K562 (cell line): ENCODE measurements at regions not wholly inside any gene's neighbourhood (a gene's known extent, or its start where the extent isn't known, plus 50 kb on each side); places are given as distances from the start of the nearest gene placed in this dataset.

Source experiments
- ATAC-seq: fragments of 200-7000 bp; cut with Tn5 transposase; 3 replicates; pipeline ENCODE4 v1.9.1; 2020; ENCODE audit warnings: moderate library complexity
- BruUV-seq: library from RNA; stranded (reverse); fragments of 400-500 nt; replicated peaks from 2 replicates; lab custom pipeline; 2021; lab: Mats Ljungman, UMichigan
- CTCF ChIA-PET: fragments of 300-600 bp; formaldehyde crosslinking; extraction: SDS; loops from one replicate; lab custom pipeline; 2021; ENCODE audit warnings: low intra/inter-chr PET ratio; lab: Yijun Ruan, JAX
- POLR2A ChIA-PET: fragments of 300-600, 350-650 bp; sonication (Branson Sonifier 250); formaldehyde crosslinking; extraction: SDS; loops from one replicate; lab custom pipeline; 2021; ENCODE audit warnings: antibody characterized with exemption, inconsistent platforms; lab: Yijun Ruan, JAX
- DNase-seq, 4 experiments: peaks; one replicate each; pipeline versions ENCODE4 v3.0.0 to v3.0.0-alpha.2; 2011 to 2018; ENCODE audit warnings: low spot score in 3 of 4, mixed read lengths in 3 of 4; ENCODE audit errors: extremely low read depth in 1 of 4
- FAIRE-seq: peaks from 2 replicates; lab custom pipeline; 2011; peaks lifted over from hg19 to GRCh38; lab: Jason Lieb, UNC
- H2AFZ ChIP-seq: 2 replicates; pipeline ENCODE4 v1.6.0; 2011; ENCODE audit warnings: low read depth, low read length, control low read depth, inconsistent platforms
- H3K27ac ChIP-seq: fragments of 200-600 bp; 3 replicates; pipeline ENCODE4 v1.8.0; 2011; ENCODE audit warnings: low read depth, mild to moderate bottlenecking, control low read depth, inconsistent platforms, low read length, moderate library complexity, mixed read lengths; ENCODE audit errors: extremely low read depth
- H3K27me3 ChIP-seq, 2 experiments: fragments of 300-600 bp in 1 of 2; 2 replicates in 1 of 2; 3 replicates in 1 of 2; pipeline versions ENCODE4 v1.6.0 to v1.8.0; 2011; ENCODE audit warnings: inconsistent platforms in 2 of 2, low read length in 2 of 2, mild to moderate bottlenecking in 1 of 2, mixed read lengths in 1 of 2, moderate library complexity in 1 of 2; ENCODE audit not compliant: control insufficient read depth in 2 of 2, insufficient read depth in 2 of 2
- H3K36me3 ChIP-seq: fragments of 300-600 bp; 3 replicates; pipeline ENCODE4 v1.8.0; 2011; ENCODE audit warnings: mild to moderate bottlenecking, low read length, inconsistent platforms; ENCODE audit not compliant: control insufficient read depth, insufficient read depth
- H3K4me1 ChIP-seq, 2 experiments: fragments of 200-600 bp in 1 of 2; replicated peaks in 1 of 2; 2 replicates in 1 of 2; 3 replicates in 1 of 2; pipeline versions ENCODE4 v1.5.1 to v1.8.0; 2011; ENCODE audit warnings: inconsistent platforms in 2 of 2, low read length in 2 of 2, mild to moderate bottlenecking in 1 of 2, mixed read lengths in 1 of 2, moderate library complexity in 1 of 2; ENCODE audit not compliant: control insufficient read depth in 2 of 2, insufficient read depth in 2 of 2
- H3K4me2 ChIP-seq: 2 replicates; pipeline ENCODE4 v1.6.1; 2011; ENCODE audit warnings: low read length, control low read depth, inconsistent platforms, mixed read lengths; ENCODE audit not compliant: insufficient read depth
- H3K4me3 ChIP-seq: fragments of 200-600 bp; sonication (generic), shearing (Covaris generic); 2 replicates; pipeline ENCODE4 v1.5.1; 2016; ENCODE audit warnings: control low read depth, inconsistent platforms
- H3K79me2 ChIP-seq: fragments of 200-600 bp; 3 replicates; pipeline ENCODE4 v1.8.0; 2011; ENCODE audit warnings: low read length, inconsistent platforms; ENCODE audit not compliant: control insufficient read depth, insufficient read depth
- H3K9ac ChIP-seq, 2 experiments: 2 replicates each; pipeline versions ENCODE4 v1.6.0 to v1.6.1; 2011; ENCODE audit warnings: low read depth in 2 of 2, low read length in 2 of 2, control low read depth in 1 of 2, inconsistent platforms in 1 of 2, mild to moderate bottlenecking in 1 of 2, mixed read lengths in 1 of 2; ENCODE audit not compliant: insufficient read depth in 1 of 2
- H3K9me1 ChIP-seq: one replicate; pipeline ENCODE4 v1.6.0; 2011; ENCODE audit warnings: inconsistent platforms, mild to moderate bottlenecking, low read length, moderate library complexity; ENCODE audit not compliant: control insufficient read depth, insufficient read depth
- H3K9me3 ChIP-seq: replicated peaks from 2 replicates; pipeline ENCODE4 v1.5.1; 2011; ENCODE audit warnings: low read depth, low read length, inconsistent platforms; ENCODE audit not compliant: control insufficient read depth, insufficient read depth
- H4K20me1 ChIP-seq: replicated peaks from 2 replicates; pipeline ENCODE4 v1.6.1; 2011; ENCODE audit warnings: low read length, inconsistent platforms, mixed read lengths; ENCODE audit not compliant: control insufficient read depth, insufficient read depth
- AFF1 ChIP-seq, 2 experiments: fragments of 450-650 bp; IDR thresholded peaks; 2 replicates each; pipeline ENCODE4 v1.6.1; 2018; ENCODE audit warnings: mild to moderate bottlenecking in 2 of 2, low read depth in 1 of 2; ENCODE audit not compliant: partially characterized antibody in 2 of 2
- CXXC5 ChIP-seq: fragments of 250-450 bp; sonication (Bioruptor Pico); IDR thresholded peaks from 2 replicates; pipeline ENCODE4 v1.8.0; 2022; ENCODE audit warnings: inconsistent platforms, mild to moderate bottlenecking, moderate library complexity
- ETS2 ChIP-seq: IDR thresholded peaks from 2 replicates; pipeline ENCODE4 v1.6.1; 2016; ENCODE audit warnings: borderline replicate concordance, missing genetic modification characterization, mild to moderate bottlenecking, moderate library complexity, missing compliant biosample characterization; ENCODE audit not compliant: poor library complexity, severe bottlenecking
- HMG20A ChIP-seq: fragments of 450-650 bp; formaldehyde crosslinking; conservative IDR thresholded peaks from 2 replicates; pipeline ENCODE4 v1.4.0; 2020; ENCODE audit warnings: mild to moderate bottlenecking, mixed read lengths
- HNRNPUL1 ChIP-seq: fragments of 200-400 bp; formaldehyde crosslinking; IDR thresholded peaks from 2 replicates; pipeline ENCODE4 v1.6.1; 2017; ENCODE audit warnings: low read length
- MLLT1 ChIP-seq, 2 experiments: fragments of 450-650 bp; IDR thresholded peaks; 2 replicates each; pipeline ENCODE4 v1.6.1; 2016
- NCOR1 ChIP-seq: fragments of 450-650 bp; IDR thresholded peaks from 2 replicates; pipeline ENCODE4 v1.6.1; 2016; ENCODE audit warnings: mild to moderate bottlenecking, moderate library complexity
- POLR2B ChIP-seq: fragments of 450-650 bp; IDR thresholded peaks from 2 replicates; pipeline ENCODE4 v1.6.1; 2018; ENCODE audit warnings: low read depth; ENCODE audit not compliant: partially characterized antibody
- POLR3A ChIP-seq: IDR thresholded peaks from 2 replicates; pipeline ENCODE4 v1.6.1; 2011; ENCODE audit warnings: borderline replicate concordance, mild to moderate bottlenecking, moderate library complexity; ENCODE audit not compliant: insufficient read length, insufficient read depth; ENCODE audit errors: extremely low read depth
- RBBP5 ChIP-seq: fragments of 200-600 bp; sonication (generic); IDR thresholded peaks from 2 replicates; pipeline ENCODE4 v1.6.1; 2012; ENCODE audit warnings: borderline replicate concordance, mild to moderate bottlenecking, low read length, control low read depth, inconsistent platforms; ENCODE audit not compliant: insufficient read depth, poor library complexity, severe bottlenecking
- STAT5B ChIP-seq: fragments of 250-450 bp; sonication (Bioruptor Pico); IDR thresholded peaks from 2 replicates; pipeline ENCODE4 v1.8.0; 2021; ENCODE audit warnings: mild to moderate bottlenecking, inconsistent platforms
- ZNF764 ChIP-seq: fragments of 250-450 bp; sonication (Bioruptor Pico); IDR thresholded peaks from 2 replicates; pipeline ENCODE4 v1.4.0; 2020; ENCODE audit warnings: low read depth, mild to moderate bottlenecking, moderate library complexity
- WGBS: fragments of 100-300 bp; shearing (Covaris generic); methylation state at CpG from one replicate; pipeline ENCODE4 v1.1.6; 2016; ENCODE audit warnings: low coverage, mixed read lengths; ENCODE audit not compliant: insufficient coverage; ENCODE audit errors: missing lambda C conversion rate; 5-methylcytosine and 5-hydroxymethylcytosine counted together
- in situ Hi-C: fragments of 300-500 bp; cut with MboI; formaldehyde crosslinking; loops from 4 replicates; pipeline ENCODE4 v1.15.0; 2018; ENCODE audit warnings: inconsistent platforms, mixed read lengths
- intact Hi-C: fragments of 100-400 bp; cut with micrococcal nuclease; formaldehyde crosslinking; loops from 2 replicates; pipeline ENCODE4 v1.14.2; 2022

GRCh38 chr1:219461981-219462400, 150.9 kb downstream of the ZC3H11B start:
- FAIRE-seq (no peak), DNase-seq (no peak), ATAC-seq (no peak)
- intact Hi-C loops = no loop called here
- POLR2A ChIA-PET = no interaction called here
- CTCF ChIA-PET = no interaction called here
- Histone ChIP-seq H3K4me2 (no peak overlapping the region), H3K36me3 (no peaks in the 10 kb centered on the region), H3K27ac (no peak overlapping the region), H3K79me2 (no peaks in the 10 kb centered on the region), H3K9ac (no peak overlapping the region), H3K9me1 (no peaks in the 10 kb centered on the region), H3K9me3 (no peaks in the 10 kb centered on the region), H4K20me1 (no peaks in the 10 kb centered on the region), H3K4me3 (no peak overlapping the region), H2AFZ (no peak overlapping the region), H3K27me3 (no peaks in the 10 kb centered on the region), H3K4me1 (no peaks in the 10 kb centered on the region)
- in situ Hi-C loops = no loop called here
- BruUV-seq = no TSS peak
- WGBS = 6% methylated on average over 1 of the region's 1 CpG
- TF ChIP-seq NCOR1 = no peak
- TF ChIP-seq HNRNPUL1 = no peak
- no peak for TF ChIP-seq MLLT1 (IDR thresholded peaks at IDR 0.05)
- no peak for TF ChIP-seq POLR3A
- TF ChIP-seq HMG20A = no peak
- TF ChIP-seq POLR2B = no peak
- TF ChIP-seq STAT5B (CRISPR knock-in tag) = no peak
- no peak for TF ChIP-seq RBBP5
- no peak for TF ChIP-seq CXXC5 (CRISPR knock-in tag)
- TF ChIP-seq AFF1 (IDR thresholded peaks at IDR 0.05; ENCODE audit: low read depth in 1 of 2, partially characterized antibody in 2 of 2) = no peak
- no peak for TF ChIP-seq ETS2 (tag)
- no peak for TF ChIP-seq ZNF764
